PC-3 (cell line): ENCODE measurements at regions not wholly inside any gene's neighbourhood (a gene's known extent, or its start where the extent isn't known, plus 50 kb on each side); places are given as distances from the start of the nearest gene placed in this dataset.
A peak's percentile ranks its signal among the peaks of the same experiment; 100 is the strongest.

Experiments used
- ATAC-seq: fragments of 200-7000 bp; cut with Tn5 transposase; 2 replicates; pipeline ENCODE4 v1.9.1; 2020; ENCODE audit warnings: mild to moderate bottlenecking, moderate library complexity
- BruUV-seq: library from RNA; stranded (reverse); fragments of 400-500 nt; replicated peaks from 2 replicates; lab custom pipeline; 2021; lab: Mats Ljungman, UMichigan
- CTCF ChIA-PET: fragments of 300-600 bp; sonication (Branson Sonifier 250); formaldehyde crosslinking; loops from one replicate; lab custom pipeline; 2022; ENCODE audit warnings: antibody characterized with exemption; lab: Charles Lee
- POLR2A ChIA-PET: fragments of 300-600 bp; sonication (Branson Sonifier 250); formaldehyde crosslinking; loops from one replicate; lab custom pipeline; 2022; ENCODE audit warnings: antibody characterized with exemption; ENCODE audit not compliant: unreplicated experiment; lab: Charles Lee
- DNase-seq: peaks from one replicate; pipeline ENCODE4 v3.0.0-alpha.2; 2015
- H2AFZ ChIP-seq: fragments of 300-600 bp; sonication (generic); 2 replicates; pipeline ENCODE4 v1.6.0; 2016; ENCODE audit warnings: antibody characterized with exemption, low read length
- H3F3A ChIP-seq: fragments of 300-600 bp; sonication (generic); one replicate; pipeline ENCODE4 v1.6.0; 2017; ENCODE audit warnings: antibody characterized with exemption, low read length, control low read depth, mild to moderate bottlenecking; ENCODE audit not compliant: unreplicated experiment
- H3K27ac ChIP-seq: fragments of 300-600 bp; sonication (generic); 2 replicates; pipeline ENCODE4 v1.5.1; 2016; ENCODE audit warnings: mild to moderate bottlenecking, low read length
- H3K27me3 ChIP-seq: fragments of 300-600 bp; sonication (generic); 2 replicates; pipeline ENCODE4 v1.6.1; 2016; ENCODE audit warnings: low read length, mixed read lengths
- H3K36me3 ChIP-seq: fragments of 300-600 bp; sonication (generic); 2 replicates; pipeline ENCODE4 v1.6.1; 2016; ENCODE audit warnings: low read depth, mixed run types, low read length, mixed read lengths
- H3K4me1 ChIP-seq: fragments of 300-600 bp; sonication (generic); 2 replicates; pipeline ENCODE4 v1.5.1; 2016; ENCODE audit warnings: low read length; ENCODE audit not compliant: insufficient read depth
- H3K4me2 ChIP-seq: fragments of 300-600 bp; sonication (generic); 2 replicates; pipeline ENCODE4 v1.6.0; 2016; ENCODE audit warnings: low read length
- H3K4me3 ChIP-seq: fragments of 300-600 bp; sonication (generic); 2 replicates; pipeline ENCODE4 v1.5.1; 2016; ENCODE audit warnings: mild to moderate bottlenecking, low read length, mixed read lengths
- H3K79me2 ChIP-seq: fragments of 300-600 bp; sonication (generic); 2 replicates; pipeline ENCODE4 v1.6.1; 2017; ENCODE audit warnings: low read length, mixed read lengths
- H3K9ac ChIP-seq: fragments of 300-600 bp; sonication (generic); 2 replicates; pipeline ENCODE4 v1.6.0; 2016; ENCODE audit warnings: mild to moderate bottlenecking, low read length
- H3K9me2 ChIP-seq: fragments of 300-600 bp; sonication (generic); replicated peaks from 2 replicates; pipeline ENCODE4 v1.6.1; 2016; ENCODE audit warnings: mixed run types, low read length, mixed read lengths
- H3K9me3 ChIP-seq: fragments of 300-600 bp; sonication (generic); 2 replicates; pipeline ENCODE4 v1.6.1; 2016; ENCODE audit warnings: low read length, mixed read lengths
- H4K20me1 ChIP-seq: fragments of 300-600 bp; sonication (generic); 2 replicates; pipeline ENCODE4 v1.6.1; 2016; ENCODE audit warnings: low read length, mixed read lengths
- EZH2 ChIP-seq: fragments of 300-600 bp; sonication (generic); IDR thresholded peaks from one replicate; pipeline ENCODE4 v1.6.1; 2017; ENCODE audit warnings: antibody characterized with exemption, mild to moderate bottlenecking, low read length; ENCODE audit not compliant: unreplicated experiment
- EZH2phosphoT487 ChIP-seq: fragments of 300-600 bp; sonication (generic); IDR thresholded peaks from 2 replicates; pipeline ENCODE4 v1.6.1; 2018; ENCODE audit warnings: mild to moderate bottlenecking, antibody characterized with exemption, low read length, borderline replicate concordance
- intact Hi-C: fragments of 100-400 bp; cut with micrococcal nuclease; formaldehyde crosslinking; loops from 2 replicates; pipeline ENCODE4 v1.9.0; 2023
- TF ChIP-seq, protein P1 (sequence below): fragments of 300-600 bp; sonication (generic); conservative IDR thresholded peaks from 2 replicates; pipeline ENCODE4 v1.5.1; 2017; ENCODE audit warnings: antibody characterized with exemption, low read depth, mild to moderate bottlenecking, low read length

DNA sequence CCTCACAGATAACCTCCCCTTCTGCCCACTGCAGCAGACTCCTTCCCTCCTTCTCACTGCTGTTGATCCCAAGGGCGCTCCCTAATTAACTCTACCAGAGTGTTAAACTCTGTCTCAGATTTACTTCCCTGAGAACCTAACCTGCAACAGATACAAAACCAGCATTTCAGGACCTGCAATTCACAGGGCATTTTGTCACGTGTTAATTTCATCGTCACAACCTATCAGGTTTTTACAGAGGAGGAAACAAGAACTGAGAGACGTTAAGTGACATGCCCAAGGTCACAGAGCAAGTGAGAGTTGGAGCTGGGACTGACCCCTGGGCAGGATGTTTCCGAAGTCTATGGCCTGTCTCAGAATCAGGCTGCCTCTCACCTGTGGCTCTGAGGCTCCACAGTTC is 223.9 kb downstream of the UACA start:
- Histone ChIP-seq H3F3A (no peaks in the 10 kb centered on the region), H3K4me2 (no peak overlapping the region), H2AFZ (no peak overlapping the region), H3K9me2 (no peaks in the 10 kb centered on the region), H3K4me1 (peaks cover 7% of the 10 kb centered on the region), H3K9me3 (no peaks in the 10 kb centered on the region), H3K9ac (no peak overlapping the region), H3K27ac (no peak overlapping the region), H4K20me1 (no peaks in the 10 kb centered on the region), H3K4me3 (no peak overlapping the region), H3K27me3 (no peaks in the 10 kb centered on the region), H3K79me2 (no peaks in the 10 kb centered on the region), H3K36me3 (no peaks in the 10 kb centered on the region)
- TF ChIP-seq EZH2 (no peak), EZH2phosphoT487 (no peak)
- TF ChIP-seq, protein P1, sequence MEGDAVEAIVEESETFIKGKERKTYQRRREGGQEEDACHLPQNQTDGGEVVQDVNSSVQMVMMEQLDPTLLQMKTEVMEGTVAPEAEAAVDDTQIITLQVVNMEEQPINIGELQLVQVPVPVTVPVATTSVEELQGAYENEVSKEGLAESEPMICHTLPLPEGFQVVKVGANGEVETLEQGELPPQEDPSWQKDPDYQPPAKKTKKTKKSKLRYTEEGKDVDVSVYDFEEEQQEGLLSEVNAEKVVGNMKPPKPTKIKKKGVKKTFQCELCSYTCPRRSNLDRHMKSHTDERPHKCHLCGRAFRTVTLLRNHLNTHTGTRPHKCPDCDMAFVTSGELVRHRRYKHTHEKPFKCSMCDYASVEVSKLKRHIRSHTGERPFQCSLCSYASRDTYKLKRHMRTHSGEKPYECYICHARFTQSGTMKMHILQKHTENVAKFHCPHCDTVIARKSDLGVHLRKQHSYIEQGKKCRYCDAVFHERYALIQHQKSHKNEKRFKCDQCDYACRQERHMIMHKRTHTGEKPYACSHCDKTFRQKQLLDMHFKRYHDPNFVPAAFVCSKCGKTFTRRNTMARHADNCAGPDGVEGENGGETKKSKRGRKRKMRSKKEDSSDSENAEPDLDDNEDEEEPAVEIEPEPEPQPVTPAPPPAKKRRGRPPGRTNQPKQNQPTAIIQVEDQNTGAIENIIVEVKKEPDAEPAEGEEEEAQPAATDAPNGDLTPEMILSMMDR = no peak
- ChIA-PET CTCF (no interaction called here), POLR2A (no interaction called here)
- DNase-seq (no peak), ATAC-seq (no peak)
- BruUV-seq = no TSS peak
- intact Hi-C loops = no loop called here

DNA sequence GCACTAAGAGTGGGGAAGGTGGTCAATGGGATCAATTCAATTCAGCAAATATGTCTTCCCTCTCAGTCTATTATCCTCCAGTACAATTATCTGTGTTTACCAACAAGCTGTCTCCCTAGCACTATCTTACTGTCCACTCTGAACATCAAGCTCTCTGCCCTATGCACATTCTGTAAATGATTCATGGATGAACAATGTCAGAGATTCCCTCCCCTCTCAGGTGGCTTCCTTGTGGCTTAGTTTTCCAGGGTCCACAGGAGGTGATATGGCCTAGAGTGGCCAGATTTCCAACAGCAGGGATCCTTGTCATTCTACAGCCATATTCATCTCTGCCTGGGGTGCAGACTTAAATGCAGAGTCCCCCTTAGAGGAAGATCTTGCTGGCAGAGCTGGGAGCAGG is 225.1 kb downstream of the UACA start:
- Histone ChIP-seq H3K9ac (no peak overlapping the region), H3F3A (no peaks in the 10 kb centered on the region), H3K4me1 (peaks cover 11% of the 10 kb centered on the region), H3K36me3 (no peaks in the 10 kb centered on the region), H3K9me2 (no peaks in the 10 kb centered on the region), H3K27ac (no peak overlapping the region), H3K4me2 (no peak overlapping the region), H3K79me2 (no peaks in the 10 kb centered on the region), H3K9me3 (no peaks in the 10 kb centered on the region), H2AFZ (no peak overlapping the region), H3K4me3 (no peak overlapping the region), H3K27me3 (no peaks in the 10 kb centered on the region), H4K20me1 (no peaks in the 10 kb centered on the region)
- BruUV-seq = no TSS peak
- ATAC-seq = peak; percentile 48
- CTCF ChIA-PET = no interaction called here
- peak; percentile 51 for DNase-seq
- TF ChIP-seq, protein P1 = no peak
- TF ChIP-seq EZH2 = no peak
- TF ChIP-seq EZH2phosphoT487 = no peak
- POLR2A ChIA-PET = no interaction called here
- intact Hi-C loops = no loop called here

DNA sequence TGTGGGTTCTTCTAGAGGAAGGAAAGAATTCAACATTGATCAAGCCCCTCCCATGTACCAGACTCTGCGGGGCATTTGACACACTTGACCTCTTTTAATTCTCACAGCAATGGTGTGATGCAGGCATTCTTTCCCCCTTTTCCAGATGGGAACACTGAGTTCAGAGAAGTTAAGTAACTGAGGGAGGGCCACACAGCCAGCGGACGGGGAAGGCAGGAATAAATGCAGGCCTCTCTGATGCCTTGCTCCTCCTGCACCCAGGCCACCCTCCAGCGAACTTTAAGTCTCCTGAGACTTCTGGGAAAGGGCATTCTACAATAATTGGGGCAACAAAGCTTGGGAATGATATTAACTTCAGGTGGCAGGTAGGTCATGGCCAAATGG is 227.4 kb downstream of the UACA start:
- Histone ChIP-seq H2AFZ (no peak overlapping the region), H3K4me2 (no peak overlapping the region), H3K9me3 (no peaks in the 10 kb centered on the region), H3K4me3 (no peak overlapping the region), H3F3A (no peaks in the 10 kb centered on the region), H3K36me3 (no peaks in the 10 kb centered on the region), H3K4me1 (peaks cover 11% of the 10 kb centered on the region), H3K9ac (no peak overlapping the region), H3K27me3 (no peaks in the 10 kb centered on the region), H3K9me2 (no peaks in the 10 kb centered on the region), H3K79me2 (no peaks in the 10 kb centered on the region), H3K27ac (no peak overlapping the region), H4K20me1 (no peaks in the 10 kb centered on the region)
- no peak for DNase-seq
- ATAC-seq = no peak
- ChIA-PET POLR2A (no interaction called here), CTCF (no interaction called here)
- intact Hi-C loops = no loop called here
- no TSS peak for BruUV-seq
- TF ChIP-seq, protein P1 = no peak
- TF ChIP-seq EZH2phosphoT487 (no peak), EZH2 (no peak)
